ENCODE measurements at regions not wholly inside any gene's neighbourhood (a gene's known extent, or its start where the extent isn't known, plus 50 kb on each side); places are given as distances from the start of the nearest gene placed in this dataset.

DNA sequence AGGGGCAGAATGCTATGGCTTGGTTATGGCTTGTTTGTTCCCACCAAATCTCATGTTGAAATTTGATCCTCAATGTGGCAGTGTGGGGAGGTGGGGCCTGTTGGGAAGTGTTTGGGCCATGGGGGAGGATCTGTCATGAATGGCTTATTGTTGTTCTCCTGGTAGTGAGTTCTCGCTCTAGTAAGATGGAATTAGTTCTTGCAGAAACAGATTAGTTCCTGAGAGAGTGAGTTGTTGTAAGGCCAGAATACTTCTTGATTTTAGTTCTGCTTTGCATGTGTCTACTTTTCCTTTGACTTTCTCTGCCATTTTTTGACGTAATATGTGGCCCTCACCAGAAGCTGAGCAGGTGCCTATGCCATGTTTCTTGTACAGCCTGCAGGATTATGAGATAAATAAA is 188.2 kb downstream of the KIF20B start:
- Histone ChIP-seq H3K4me2 (ENCODE audit: low read length) (no peak overlapping the region), H3K79me2 (ENCODE audit: insufficient read depth, low read length) (no peaks in the 10 kb centered on the region), H2AFZ (ENCODE audit: low read depth, low read length) (no peak overlapping the region), H3K36me3 (ENCODE audit: insufficient read depth, low read length) (no peaks in the 10 kb centered on the region), H4K20me1 (ENCODE audit: insufficient read depth, low read length) (no peaks in the 10 kb centered on the region), H3K4me3 (ENCODE audit: insufficient read depth, low read depth, low read length) (no peak overlapping the region), H3K9me3 (ENCODE audit: insufficient read depth, low read depth, low read length) (no peaks in the 10 kb centered on the region), H3K9ac (ENCODE audit: low read length) (no peak overlapping the region), H3K27me3 (ENCODE audit: insufficient read depth, low read length) (no peaks in the 10 kb centered on the region), H3K27ac (ENCODE audit: low read depth, low read length) (no peak overlapping the region), H3K4me1 (ENCODE audit: insufficient read depth, low read length) (no peaks in the 10 kb centered on the region)
- FAIRE-seq: no peak
- DNase-seq (ENCODE audit: low read depth): no peak
- no peak overlapping the region for H3K27ac Mint-ChIP-seq (ENCODE audit: unreplicated experiment)
- TF ChIP-seq EZH2 (IDR thresholded peaks at IDR 0.05; ENCODE audit: insufficient read depth, low read length): no peak
- TF ChIP-seq, protein P1, sequence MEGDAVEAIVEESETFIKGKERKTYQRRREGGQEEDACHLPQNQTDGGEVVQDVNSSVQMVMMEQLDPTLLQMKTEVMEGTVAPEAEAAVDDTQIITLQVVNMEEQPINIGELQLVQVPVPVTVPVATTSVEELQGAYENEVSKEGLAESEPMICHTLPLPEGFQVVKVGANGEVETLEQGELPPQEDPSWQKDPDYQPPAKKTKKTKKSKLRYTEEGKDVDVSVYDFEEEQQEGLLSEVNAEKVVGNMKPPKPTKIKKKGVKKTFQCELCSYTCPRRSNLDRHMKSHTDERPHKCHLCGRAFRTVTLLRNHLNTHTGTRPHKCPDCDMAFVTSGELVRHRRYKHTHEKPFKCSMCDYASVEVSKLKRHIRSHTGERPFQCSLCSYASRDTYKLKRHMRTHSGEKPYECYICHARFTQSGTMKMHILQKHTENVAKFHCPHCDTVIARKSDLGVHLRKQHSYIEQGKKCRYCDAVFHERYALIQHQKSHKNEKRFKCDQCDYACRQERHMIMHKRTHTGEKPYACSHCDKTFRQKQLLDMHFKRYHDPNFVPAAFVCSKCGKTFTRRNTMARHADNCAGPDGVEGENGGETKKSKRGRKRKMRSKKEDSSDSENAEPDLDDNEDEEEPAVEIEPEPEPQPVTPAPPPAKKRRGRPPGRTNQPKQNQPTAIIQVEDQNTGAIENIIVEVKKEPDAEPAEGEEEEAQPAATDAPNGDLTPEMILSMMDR (IDR thresholded peaks at IDR 0.05; ENCODE audit: insufficient read depth, low read depth, low read length): no peak
- no peaks in the 10 kb centered on the region for H3K9me3 Mint-ChIP-seq (ENCODE audit: unreplicated experiment)
- no peaks in the 10 kb centered on the region for H3K4me1 Mint-ChIP-seq (ENCODE audit: low read depth, unreplicated experiment)
- H3K4me3 Mint-ChIP-seq (ENCODE audit: unreplicated experiment): no peak overlapping the region
- H3K36me3 Mint-ChIP-seq (ENCODE audit: low read depth, unreplicated experiment): no peaks in the 10 kb centered on the region
- no peaks in the 10 kb centered on the region for H3K27me3 Mint-ChIP-seq (ENCODE audit: low read depth, unreplicated experiment)

DNA sequence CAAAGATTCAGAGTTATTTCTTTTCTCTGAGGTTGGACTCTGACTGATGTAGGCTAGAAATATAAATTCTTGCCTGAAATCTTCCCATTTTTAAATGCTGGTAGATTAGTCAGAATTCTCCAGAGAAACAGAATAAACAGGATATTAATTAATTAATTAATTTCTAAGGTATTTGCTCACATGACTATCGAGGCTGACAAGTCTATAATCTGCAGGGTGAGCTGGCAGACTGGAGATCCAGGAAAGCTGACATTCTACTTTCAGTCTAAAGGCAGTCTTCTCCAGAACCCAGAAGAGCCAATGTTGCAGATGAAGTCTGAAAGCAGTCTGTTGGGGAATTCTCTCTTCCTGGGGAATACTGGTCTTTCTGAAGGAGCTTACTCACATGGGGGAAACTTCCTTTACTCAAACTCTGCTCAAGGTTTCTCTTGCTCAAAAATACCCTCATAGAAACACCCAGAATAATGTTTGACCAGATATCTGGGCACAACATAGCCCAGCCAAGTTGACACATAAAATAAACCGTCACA is 189.7 kb downstream of the KIF20B start:
- Mint-ChIP-seq H3K27ac (ENCODE audit: unreplicated experiment) (no peak overlapping the region), H3K9me3 (ENCODE audit: unreplicated experiment) (no peaks in the 10 kb centered on the region), H3K4me3 (ENCODE audit: unreplicated experiment) (no peak overlapping the region), H3K36me3 (ENCODE audit: low read depth, unreplicated experiment) (no peaks in the 10 kb centered on the region), H3K27me3 (ENCODE audit: low read depth, unreplicated experiment) (no peaks in the 10 kb centered on the region), H3K4me1 (ENCODE audit: low read depth, unreplicated experiment) (no peaks in the 10 kb centered on the region)
- Histone ChIP-seq H3K4me1 (ENCODE audit: insufficient read depth, low read length) (no peaks in the 10 kb centered on the region), H3K4me2 (ENCODE audit: low read length) (no peak overlapping the region), H3K27ac (ENCODE audit: low read depth, low read length) (no peak overlapping the region), H3K79me2 (ENCODE audit: insufficient read depth, low read length) (no peaks in the 10 kb centered on the region), H3K27me3 (ENCODE audit: insufficient read depth, low read length) (no peaks in the 10 kb centered on the region), H3K36me3 (ENCODE audit: insufficient read depth, low read length) (no peaks in the 10 kb centered on the region), H4K20me1 (ENCODE audit: insufficient read depth, low read length) (no peaks in the 10 kb centered on the region), H3K9me3 (ENCODE audit: insufficient read depth, low read depth, low read length) (no peaks in the 10 kb centered on the region), H3K4me3 (ENCODE audit: insufficient read depth, low read depth, low read length) (no peak overlapping the region), H2AFZ (ENCODE audit: low read depth, low read length) (no peak overlapping the region), H3K9ac (ENCODE audit: low read length) (no peak overlapping the region)
- FAIRE-seq (no peak), DNase-seq (ENCODE audit: low read depth) (peak; percentile 8)
- no peak for TF ChIP-seq EZH2 (IDR thresholded peaks at IDR 0.05; ENCODE audit: insufficient read depth, low read length)
- TF ChIP-seq, protein P1 (IDR thresholded peaks at IDR 0.05; ENCODE audit: insufficient read depth, low read depth, low read length): no peak

DNA sequence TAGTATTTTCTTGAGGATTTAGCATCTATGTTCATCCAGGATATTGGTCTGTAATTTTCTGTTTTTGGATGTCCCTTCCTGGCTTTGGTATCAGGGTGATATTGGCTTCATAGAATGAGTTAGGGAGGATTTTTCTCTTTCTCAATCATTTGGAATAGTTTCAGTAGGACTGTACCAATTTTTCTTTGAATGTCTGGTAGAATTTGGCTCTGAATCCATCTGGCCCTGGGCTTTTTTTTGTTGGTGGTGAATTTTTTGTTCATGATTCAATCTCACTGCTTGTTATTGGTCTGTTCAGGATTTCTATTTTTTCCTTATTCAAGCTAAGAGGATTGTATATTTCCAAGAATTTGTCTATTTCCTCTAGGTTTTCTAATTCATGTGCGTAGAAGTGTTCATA is 192.7 kb downstream of the KIF20B start:
- FAIRE-seq: no peak
- Histone ChIP-seq H3K27me3 (ENCODE audit: insufficient read depth, low read length) (no peaks in the 10 kb centered on the region), H3K4me1 (ENCODE audit: insufficient read depth, low read length) (no peaks in the 10 kb centered on the region), H3K4me2 (ENCODE audit: low read length) (no peak overlapping the region), H4K20me1 (ENCODE audit: insufficient read depth, low read length) (no peaks in the 10 kb centered on the region), H3K9ac (ENCODE audit: low read length) (no peak overlapping the region), H3K9me3 (ENCODE audit: insufficient read depth, low read depth, low read length) (no peaks in the 10 kb centered on the region), H3K4me3 (ENCODE audit: insufficient read depth, low read depth, low read length) (no peak overlapping the region), H2AFZ (ENCODE audit: low read depth, low read length) (no peak overlapping the region), H3K27ac (ENCODE audit: low read depth, low read length) (no peak overlapping the region), H3K36me3 (ENCODE audit: insufficient read depth, low read length) (no peaks in the 10 kb centered on the region), H3K79me2 (ENCODE audit: insufficient read depth, low read length) (no peaks in the 10 kb centered on the region)
- Mint-ChIP-seq H3K36me3 (ENCODE audit: low read depth, unreplicated experiment) (no peaks in the 10 kb centered on the region), H3K9me3 (ENCODE audit: unreplicated experiment) (no peaks in the 10 kb centered on the region), H3K4me1 (ENCODE audit: low read depth, unreplicated experiment) (no peaks in the 10 kb centered on the region), H3K4me3 (ENCODE audit: unreplicated experiment) (no peak overlapping the region), H3K27ac (ENCODE audit: unreplicated experiment) (no peak overlapping the region), H3K27me3 (ENCODE audit: low read depth, unreplicated experiment) (no peaks in the 10 kb centered on the region)
- no peak for TF ChIP-seq EZH2 (IDR thresholded peaks at IDR 0.05; ENCODE audit: insufficient read depth, low read length)
- TF ChIP-seq, protein P1 (IDR thresholded peaks at IDR 0.05; ENCODE audit: insufficient read depth, low read depth, low read length): no peak
- peak; percentile 44 for DNase-seq (ENCODE audit: low read depth)
